ENCODE measurements at regions not wholly inside any gene's neighbourhood (a gene's known extent, or its start where the extent isn't known, plus 50 kb on each side); places are given as distances from the start of the nearest gene placed in this dataset.

DNA sequence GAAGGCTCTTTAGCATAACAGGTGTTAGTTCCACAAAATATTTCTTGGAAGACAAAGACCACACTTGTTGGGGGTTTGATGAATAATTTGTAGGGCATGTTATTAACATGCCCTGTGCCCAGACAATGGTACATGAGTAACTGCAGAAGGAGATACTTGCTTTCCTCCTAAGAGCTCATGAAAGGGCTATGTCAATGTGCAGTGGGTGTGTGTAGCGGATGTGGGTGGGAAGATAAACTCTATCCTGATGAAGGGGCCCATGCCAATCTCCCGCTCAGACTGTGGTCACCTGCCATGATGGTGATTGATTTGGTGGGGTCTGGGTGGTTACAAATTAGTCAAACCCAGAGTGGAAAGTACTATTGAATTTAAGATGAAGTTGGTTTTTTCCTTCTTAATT lies 69.8 kb upstream of the DNAH14 start:
- H3K4me3 ChIP-seq (ENCODE audit: low read length): no peak overlapping the region
- DNase-seq (ENCODE audit: low read depth): no peak
- TF ChIP-seq, protein P1, sequence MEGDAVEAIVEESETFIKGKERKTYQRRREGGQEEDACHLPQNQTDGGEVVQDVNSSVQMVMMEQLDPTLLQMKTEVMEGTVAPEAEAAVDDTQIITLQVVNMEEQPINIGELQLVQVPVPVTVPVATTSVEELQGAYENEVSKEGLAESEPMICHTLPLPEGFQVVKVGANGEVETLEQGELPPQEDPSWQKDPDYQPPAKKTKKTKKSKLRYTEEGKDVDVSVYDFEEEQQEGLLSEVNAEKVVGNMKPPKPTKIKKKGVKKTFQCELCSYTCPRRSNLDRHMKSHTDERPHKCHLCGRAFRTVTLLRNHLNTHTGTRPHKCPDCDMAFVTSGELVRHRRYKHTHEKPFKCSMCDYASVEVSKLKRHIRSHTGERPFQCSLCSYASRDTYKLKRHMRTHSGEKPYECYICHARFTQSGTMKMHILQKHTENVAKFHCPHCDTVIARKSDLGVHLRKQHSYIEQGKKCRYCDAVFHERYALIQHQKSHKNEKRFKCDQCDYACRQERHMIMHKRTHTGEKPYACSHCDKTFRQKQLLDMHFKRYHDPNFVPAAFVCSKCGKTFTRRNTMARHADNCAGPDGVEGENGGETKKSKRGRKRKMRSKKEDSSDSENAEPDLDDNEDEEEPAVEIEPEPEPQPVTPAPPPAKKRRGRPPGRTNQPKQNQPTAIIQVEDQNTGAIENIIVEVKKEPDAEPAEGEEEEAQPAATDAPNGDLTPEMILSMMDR (IDR thresholded peaks at IDR 0.05; ENCODE audit: insufficient read depth, low read depth, low read length, missing control alignments): no peak

GRCh38 chr1:224860488-224861338 lies 68.8 kb upstream of the DNAH14 start:
- TF ChIP-seq, protein P1 (IDR thresholded peaks at IDR 0.05; ENCODE audit: insufficient read depth, low read depth, low read length, missing control alignments): no peak
- no peak overlapping the region for H3K4me3 ChIP-seq (ENCODE audit: low read length)
- DNase-seq (ENCODE audit: low read depth): no peak

DNA sequence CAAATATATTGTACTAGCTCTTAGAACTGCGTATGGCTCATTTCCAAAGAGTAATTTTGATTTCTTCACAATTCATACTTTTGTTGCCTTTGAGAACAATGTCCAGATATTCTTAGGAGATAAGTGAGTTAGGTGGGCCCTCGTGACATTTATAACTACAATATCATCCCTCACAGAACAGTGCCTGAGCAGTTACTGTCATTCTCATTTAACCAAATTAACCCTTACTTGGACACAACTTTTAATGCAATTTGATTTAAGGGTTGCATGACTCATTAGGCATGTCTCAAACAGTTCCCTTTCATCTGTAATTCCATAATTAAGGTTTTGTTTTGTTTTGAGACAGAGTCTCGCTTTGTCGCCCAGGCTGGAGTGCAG lies 68.1 kb upstream of the DNAH14 start:
- DNase-seq (ENCODE audit: low read depth): no peak
- H3K4me3 ChIP-seq (ENCODE audit: low read length): no peak overlapping the region
- TF ChIP-seq, protein P1 (IDR thresholded peaks at IDR 0.05; ENCODE audit: insufficient read depth, low read depth, low read length, missing control alignments): no peak

- no peak for DNase-seq (ENCODE audit: low read depth)
- H3K4me3 ChIP-seq (ENCODE audit: low read length): no peak overlapping the region
- TF ChIP-seq, protein P1 (IDR thresholded peaks at IDR 0.05; ENCODE audit: insufficient read depth, low read depth, low read length, missing control alignments): no peak
Observed at GRCh38 chr1:224863486-224863885, 66.0 kb upstream of the DNAH14 start.

DNA sequence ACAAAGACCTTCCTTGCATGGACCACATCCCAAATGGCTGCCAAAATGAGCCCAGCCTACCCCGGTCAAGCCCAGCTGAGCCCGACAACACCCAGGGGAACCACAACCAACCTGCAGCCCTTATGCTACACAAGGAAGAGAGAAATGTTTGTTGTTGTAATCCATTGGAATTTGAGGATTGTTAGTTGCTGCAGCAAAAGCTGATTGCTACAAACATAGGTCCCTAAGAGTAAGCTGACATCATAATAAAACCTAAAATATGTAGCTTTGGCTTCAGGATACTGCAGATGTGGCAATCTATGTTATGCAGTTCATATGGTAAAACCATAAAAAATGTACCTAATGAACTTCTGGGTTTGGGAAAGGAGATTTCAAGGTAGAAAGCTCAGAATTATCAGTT lies 65.5 kb upstream of the DNAH14 start:
- no peak for DNase-seq (ENCODE audit: low read depth)
- H3K4me3 ChIP-seq (ENCODE audit: low read length): no peak overlapping the region
- TF ChIP-seq, protein P1 (IDR thresholded peaks at IDR 0.05; ENCODE audit: insufficient read depth, low read depth, low read length, missing control alignments): no peak

GRCh38 chr1:224865510-224865909 lies 64.0 kb upstream of the DNAH14 start:
- TF ChIP-seq, protein P1 (IDR thresholded peaks at IDR 0.05; ENCODE audit: insufficient read depth, low read depth, low read length, missing control alignments): no peak
- no peak for DNase-seq (ENCODE audit: low read depth)

DNA sequence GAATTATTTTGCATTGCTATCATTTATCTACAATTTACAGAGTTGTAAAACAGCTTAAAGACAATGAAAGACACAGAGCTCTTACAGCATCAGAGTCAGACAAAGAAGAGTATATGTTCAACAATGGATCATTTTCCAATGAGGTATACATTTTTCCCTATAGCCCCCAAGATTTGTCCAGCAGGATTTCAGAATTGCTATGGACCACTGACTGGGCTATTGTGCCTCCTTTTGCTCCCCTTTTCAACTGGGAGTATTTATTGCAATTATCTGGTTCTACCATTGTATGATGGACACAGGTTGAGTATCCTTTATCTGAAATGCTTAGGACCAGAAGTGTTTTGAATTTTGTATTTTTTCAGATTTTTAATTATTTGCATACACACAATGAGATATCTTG lies 62.5 kb upstream of the DNAH14 start:
- no peak for DNase-seq (ENCODE audit: low read depth)

More at GRCh38 chr1:224865510-224865909, 64.0 kb upstream of the DNAH14 start:
- no peak overlapping the region for H3K4me3 ChIP-seq (ENCODE audit: low read length)

More for the DNA sequence above, 62.5 kb upstream of the DNAH14 start:
- no peak overlapping the region for H3K4me3 ChIP-seq (ENCODE audit: low read length)
- TF ChIP-seq, protein P1 (IDR thresholded peaks at IDR 0.05; ENCODE audit: insufficient read depth, low read depth, low read length, missing control alignments): no peak

Data from epithelial cell of esophagus (primary cell).